ENCODE measurements at regions not wholly inside any gene's neighbourhood (a gene's known extent, or its start where the extent isn't known, plus 50 kb on each side); places are given as distances from the start of the nearest gene placed in this dataset.

GRCh38 chr18:55739488-55739887 is 151.5 kb upstream of the TCF4 start:
- H3K36me3 Mint-ChIP-seq (ENCODE audit: insufficient read depth) = no peaks in the 10 kb centered on the region
- H3K27ac Mint-ChIP-seq = no peak overlapping the region
- no peaks in the 10 kb centered on the region for H3K9me3 Mint-ChIP-seq (ENCODE audit: low read depth)
- H3K27me3 Mint-ChIP-seq = peaks cover 42% of the 10 kb centered on the region
- peaks cover 3% of the 10 kb centered on the region for H3K4me1 Mint-ChIP-seq (ENCODE audit: low read depth)
- H3K4me3 Mint-ChIP-seq (ENCODE audit: low read depth) = no peak overlapping the region
- TF ChIP-seq, protein P1, sequence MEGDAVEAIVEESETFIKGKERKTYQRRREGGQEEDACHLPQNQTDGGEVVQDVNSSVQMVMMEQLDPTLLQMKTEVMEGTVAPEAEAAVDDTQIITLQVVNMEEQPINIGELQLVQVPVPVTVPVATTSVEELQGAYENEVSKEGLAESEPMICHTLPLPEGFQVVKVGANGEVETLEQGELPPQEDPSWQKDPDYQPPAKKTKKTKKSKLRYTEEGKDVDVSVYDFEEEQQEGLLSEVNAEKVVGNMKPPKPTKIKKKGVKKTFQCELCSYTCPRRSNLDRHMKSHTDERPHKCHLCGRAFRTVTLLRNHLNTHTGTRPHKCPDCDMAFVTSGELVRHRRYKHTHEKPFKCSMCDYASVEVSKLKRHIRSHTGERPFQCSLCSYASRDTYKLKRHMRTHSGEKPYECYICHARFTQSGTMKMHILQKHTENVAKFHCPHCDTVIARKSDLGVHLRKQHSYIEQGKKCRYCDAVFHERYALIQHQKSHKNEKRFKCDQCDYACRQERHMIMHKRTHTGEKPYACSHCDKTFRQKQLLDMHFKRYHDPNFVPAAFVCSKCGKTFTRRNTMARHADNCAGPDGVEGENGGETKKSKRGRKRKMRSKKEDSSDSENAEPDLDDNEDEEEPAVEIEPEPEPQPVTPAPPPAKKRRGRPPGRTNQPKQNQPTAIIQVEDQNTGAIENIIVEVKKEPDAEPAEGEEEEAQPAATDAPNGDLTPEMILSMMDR (IDR thresholded peaks at IDR 0.05; ENCODE audit: unreplicated experiment) = no peak
- DNase-seq (ENCODE audit: low spot score, unreplicated experiment) = no peak

GRCh38 chr18:55738483-55739114 is 150.6 kb upstream of the TCF4 start:
- TF ChIP-seq, protein P1 (IDR thresholded peaks at IDR 0.05; ENCODE audit: unreplicated experiment) = no peak
- H3K27me3 Mint-ChIP-seq = peaks cover 34% of the 10 kb centered on the region
- DNase-seq (ENCODE audit: low spot score, unreplicated experiment) = no peak
- no peak overlapping the region for H3K4me3 Mint-ChIP-seq (ENCODE audit: low read depth)
- no peaks in the 10 kb centered on the region for H3K9me3 Mint-ChIP-seq (ENCODE audit: low read depth)
- no peaks in the 10 kb centered on the region for H3K36me3 Mint-ChIP-seq (ENCODE audit: insufficient read depth)
- peaks cover 3% of the 10 kb centered on the region for H3K4me1 Mint-ChIP-seq (ENCODE audit: low read depth)
- no peak overlapping the region for H3K27ac Mint-ChIP-seq

- TF ChIP-seq, protein P1 (IDR thresholded peaks at IDR 0.05; ENCODE audit: unreplicated experiment) = no peak
These were observed 149.9 kb upstream of the TCF4 start for GRCh38 chr18:55737781-55738468.

DNA sequence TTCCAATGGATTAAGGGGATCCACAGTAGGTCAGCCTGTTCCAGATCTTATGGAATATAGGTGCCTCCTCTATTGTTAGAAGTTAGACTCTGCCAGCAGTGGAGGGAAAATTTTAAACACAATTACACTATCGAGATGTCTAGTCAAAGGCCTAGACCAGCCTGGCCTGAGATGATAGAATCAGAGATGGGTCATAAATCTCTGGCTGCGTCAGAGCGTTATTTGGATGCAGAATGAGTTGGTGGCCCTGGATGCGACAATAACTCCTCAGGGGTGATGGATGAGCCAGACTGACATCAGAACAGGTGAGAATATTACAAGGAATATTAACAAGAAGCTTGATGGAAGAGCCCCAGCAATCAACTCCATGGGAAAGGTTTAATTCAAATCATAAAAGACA is 149.3 kb upstream of the TCF4 start:
- Mint-ChIP-seq H3K27me3 (peaks cover 28% of the 10 kb centered on the region), H3K9me3 (ENCODE audit: low read depth) (no peaks in the 10 kb centered on the region), H3K36me3 (ENCODE audit: insufficient read depth) (no peaks in the 10 kb centered on the region), H3K27ac (no peak overlapping the region), H3K4me3 (ENCODE audit: low read depth) (no peak overlapping the region), H3K4me1 (ENCODE audit: low read depth) (peaks cover 3% of the 10 kb centered on the region)
- TF ChIP-seq, protein P1 (IDR thresholded peaks at IDR 0.05; ENCODE audit: unreplicated experiment) = no peak
- no peak for DNase-seq (ENCODE audit: low spot score, unreplicated experiment)

More at GRCh38 chr18:55737781-55738468, 149.9 kb upstream of the TCF4 start:
- no peak for DNase-seq (ENCODE audit: low spot score, unreplicated experiment)
- Mint-ChIP-seq H3K36me3 (ENCODE audit: insufficient read depth) (no peaks in the 10 kb centered on the region), H3K4me3 (ENCODE audit: low read depth) (no peak overlapping the region), H3K4me1 (ENCODE audit: low read depth) (peaks cover 3% of the 10 kb centered on the region), H3K27me3 (peaks cover 29% of the 10 kb centered on the region), H3K27ac (no peak overlapping the region), H3K9me3 (ENCODE audit: low read depth) (no peaks in the 10 kb centered on the region)

- TF ChIP-seq, protein P1 (IDR thresholded peaks at IDR 0.05; ENCODE audit: unreplicated experiment) = no peak
- H3K36me3 Mint-ChIP-seq (ENCODE audit: insufficient read depth) = no peaks in the 10 kb centered on the region
- no peak overlapping the region for H3K4me3 Mint-ChIP-seq (ENCODE audit: low read depth)
- peaks cover 26% of the 10 kb centered on the region for H3K27me3 Mint-ChIP-seq
- H3K27ac Mint-ChIP-seq = no peak overlapping the region
- H3K4me1 Mint-ChIP-seq (ENCODE audit: low read depth) = peaks cover 3% of the 10 kb centered on the region
- DNase-seq (ENCODE audit: low spot score, unreplicated experiment) = no peak
- no peaks in the 10 kb centered on the region for H3K9me3 Mint-ChIP-seq (ENCODE audit: low read depth)
These were observed 148.0 kb upstream of the TCF4 start for GRCh38 chr18:55735969-55736368.

Measured in progenitor cell of endocrine pancreas (in vitro differentiated cells).